Activated naive CD4-positive, alpha-beta T cell treated with anti-CD3 and anti-CD28 coated beads, Interleukin-2, amount 50 U/mL, for 24 hours (primary cell): ENCODE measurements at regions not wholly inside any gene's neighbourhood (a gene's known extent, or its start where the extent isn't known, plus 50 kb on each side); places are given as distances from the start of the nearest gene placed in this dataset.
A peak's percentile ranks its signal among the peaks of the same experiment; 100 is the strongest.

Experiments used
- H3K27ac Mint-ChIP-seq: one replicate; pipeline ENCODE4 v1.8.0; 2021; ENCODE audit warnings: mild to moderate bottlenecking, mixed read lengths
- H3K27me3 Mint-ChIP-seq: one replicate; pipeline ENCODE4 v1.8.0; 2021; ENCODE audit warnings: mixed read lengths
- H3K36me3 Mint-ChIP-seq: one replicate; pipeline ENCODE4 v1.8.0; 2021; ENCODE audit warnings: mixed read lengths
- H3K4me1 Mint-ChIP-seq: one replicate; pipeline ENCODE4 v1.8.0; 2021; ENCODE audit warnings: mixed read lengths
- H3K4me3 Mint-ChIP-seq: one replicate; pipeline ENCODE4 v1.8.0; 2021; ENCODE audit warnings: mild to moderate bottlenecking, mixed read lengths
- H3K9me3 Mint-ChIP-seq: one replicate; pipeline ENCODE4 v1.8.0; 2021; ENCODE audit warnings: mixed read lengths

DNA sequence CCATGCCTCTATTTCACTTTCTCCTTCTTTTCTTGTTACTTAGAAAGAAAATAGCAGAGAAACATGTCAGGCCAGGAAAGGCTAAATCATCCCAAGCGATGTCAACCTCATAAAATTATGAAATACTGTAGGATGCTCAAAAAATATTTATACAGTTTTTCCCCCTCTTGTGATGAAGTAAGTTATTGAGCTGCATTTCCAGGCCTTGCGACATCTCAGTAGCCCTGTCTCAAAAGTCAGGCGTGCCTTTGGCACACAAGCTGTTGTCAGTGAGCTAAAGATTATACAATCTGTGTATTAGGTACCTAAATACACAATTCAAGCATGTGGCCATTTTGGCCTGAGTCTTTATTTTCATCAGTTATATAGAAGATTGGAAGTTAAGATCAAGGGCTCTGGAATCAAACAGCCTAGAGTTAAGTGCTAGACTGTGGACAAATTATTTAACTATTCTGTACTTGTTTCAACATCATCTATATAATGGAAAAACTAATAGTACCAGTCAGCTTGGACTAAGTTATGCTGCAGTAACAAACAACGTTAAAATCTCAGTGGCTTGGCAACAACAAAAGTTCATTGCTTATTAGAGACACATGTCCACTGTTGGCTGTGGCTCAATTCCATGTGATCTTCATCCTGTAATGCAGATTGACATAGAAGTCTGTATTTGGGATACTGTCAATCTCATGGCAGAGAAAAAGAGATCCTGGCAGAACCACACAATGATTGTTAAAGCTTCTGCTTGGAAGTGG lies 406.4 kb upstream of the PROK2 start:
- H3K4me1 Mint-ChIP-seq: peaks cover 18% of the 10 kb centered on the region

DNA sequence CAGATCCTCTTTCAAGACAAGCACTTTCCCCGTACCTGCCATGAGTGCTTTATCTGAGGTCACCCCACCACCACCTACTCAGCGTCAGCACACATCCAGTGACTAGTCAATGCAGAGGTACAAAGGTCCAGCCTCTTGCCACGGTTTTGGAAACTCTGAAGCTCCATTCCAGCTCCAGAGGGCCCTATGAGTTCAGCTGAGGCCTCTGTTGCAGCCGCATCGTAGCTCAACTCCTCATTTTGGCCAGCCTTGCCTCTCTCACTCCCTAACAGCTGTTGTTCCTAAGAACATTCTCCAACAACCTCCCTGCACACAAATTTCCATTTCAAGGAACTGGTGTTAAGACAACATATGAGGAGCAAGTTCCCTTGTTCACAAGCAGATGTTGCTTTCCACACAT lies 405.1 kb upstream of the PROK2 start:
- Mint-ChIP-seq H3K9me3 (peaks cover 5% of the 10 kb centered on the region), H3K27me3 (no peaks in the 10 kb centered on the region), H3K4me1 (peaks cover 21% of the 10 kb centered on the region), H3K36me3 (no peaks in the 10 kb centered on the region), H3K4me3 (no peak overlapping the region), H3K27ac (no peak overlapping the region)

More for the DNA sequence above, 406.4 kb upstream of the PROK2 start:
- Mint-ChIP-seq H3K9me3 (peaks cover 5% of the 10 kb centered on the region), H3K27ac (no peak overlapping the region), H3K36me3 (no peaks in the 10 kb centered on the region), H3K27me3 (no peaks in the 10 kb centered on the region), H3K4me3 (no peak overlapping the region)

DNA sequence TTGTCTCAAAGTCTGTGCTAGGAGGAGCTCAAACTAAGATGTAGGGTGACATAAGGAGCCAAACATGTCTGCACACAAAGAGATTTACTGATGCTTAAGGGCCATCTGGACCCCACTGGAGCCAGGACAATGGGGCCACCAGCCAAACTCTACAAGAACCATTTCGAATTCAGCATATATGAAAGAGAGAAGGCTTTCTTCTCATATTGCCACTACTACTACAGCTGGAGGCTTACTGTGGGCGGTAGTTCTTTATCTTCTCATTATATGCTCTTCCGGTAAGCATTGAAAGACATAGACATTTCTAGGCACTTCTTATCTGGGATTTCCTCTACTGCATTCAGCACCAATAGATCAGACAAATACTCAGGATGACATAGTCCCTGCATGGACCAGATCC lies 404.4 kb upstream of the PROK2 start:
- peaks cover 21% of the 10 kb centered on the region for H3K4me1 Mint-ChIP-seq
- peak overlapping the region; percentile 14 for H3K27ac Mint-ChIP-seq
- no peak overlapping the region for H3K4me3 Mint-ChIP-seq
- H3K9me3 Mint-ChIP-seq: peaks cover 5% of the 10 kb centered on the region
- no peaks in the 10 kb centered on the region for H3K36me3 Mint-ChIP-seq
- no peaks in the 10 kb centered on the region for H3K27me3 Mint-ChIP-seq

DNA sequence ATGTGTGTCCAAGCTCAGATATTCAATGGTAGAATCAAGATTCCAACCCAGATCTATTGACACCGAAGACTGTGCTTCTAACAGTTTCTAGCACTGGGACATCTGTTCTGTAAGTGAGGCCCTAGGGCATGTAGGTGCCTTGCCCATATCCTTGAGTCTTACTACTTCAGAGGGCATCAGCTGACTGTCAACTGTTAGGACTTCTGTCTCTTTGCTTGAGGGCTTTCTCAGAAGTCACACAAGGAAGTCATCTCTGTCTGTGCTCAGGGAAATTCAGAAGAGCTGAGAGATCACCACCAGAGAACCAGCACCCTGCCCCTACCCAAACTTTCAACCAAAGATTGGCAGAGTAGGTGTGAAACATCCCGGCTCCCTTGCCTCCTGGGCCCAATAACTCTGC lies 403.6 kb upstream of the PROK2 start:
- Mint-ChIP-seq H3K9me3 (peaks cover 5% of the 10 kb centered on the region), H3K4me1 (peaks cover 21% of the 10 kb centered on the region), H3K36me3 (no peaks in the 10 kb centered on the region), H3K27me3 (no peaks in the 10 kb centered on the region), H3K27ac (no peak overlapping the region), H3K4me3 (no peak overlapping the region)

DNA sequence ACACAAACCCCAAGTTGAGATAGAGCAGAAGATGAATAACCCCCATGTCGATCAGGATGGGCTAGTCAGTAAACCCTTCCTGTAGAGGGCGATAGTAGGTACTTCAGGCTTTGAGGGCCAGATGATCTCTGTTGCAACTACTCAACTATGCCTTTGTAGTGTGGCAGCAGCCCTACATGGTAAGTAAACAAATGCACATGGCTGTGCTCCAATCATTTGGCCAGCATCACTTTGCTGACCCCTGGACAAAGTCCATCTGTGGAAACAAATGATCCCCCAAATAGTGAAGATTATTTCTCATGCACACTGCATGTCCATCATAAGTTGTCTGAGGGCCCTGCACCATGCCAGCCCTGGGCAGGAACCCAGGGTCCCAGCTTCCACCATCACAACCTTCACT lies 402.2 kb upstream of the PROK2 start:
- Mint-ChIP-seq H3K36me3 (no peaks in the 10 kb centered on the region), H3K4me3 (no peak overlapping the region), H3K9me3 (peaks cover 5% of the 10 kb centered on the region), H3K27me3 (no peaks in the 10 kb centered on the region), H3K27ac (no peak overlapping the region), H3K4me1 (peaks cover 21% of the 10 kb centered on the region)

DNA sequence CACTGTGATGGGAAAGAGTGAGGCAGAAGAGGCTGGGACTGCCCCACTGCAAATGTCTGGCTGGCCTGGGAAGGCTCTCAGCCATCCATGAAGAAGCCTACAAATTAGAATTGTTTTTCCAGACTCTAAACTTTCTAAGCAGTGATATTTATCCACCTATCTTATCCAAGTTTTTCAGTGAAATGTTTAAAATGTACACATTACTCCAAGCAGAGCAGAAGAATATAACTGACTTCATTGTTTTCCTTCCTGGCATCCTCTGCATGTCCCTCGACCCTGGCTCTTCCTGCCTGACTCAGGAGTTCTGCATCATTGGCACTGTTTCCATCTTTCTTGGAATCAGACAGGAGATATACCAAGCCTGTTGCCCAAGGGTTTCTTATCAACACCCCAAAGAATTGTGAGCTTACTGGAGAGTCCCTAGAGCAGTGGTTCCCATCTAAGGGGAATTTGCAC lies 401.5 kb upstream of the PROK2 start:
- H3K4me3 Mint-ChIP-seq: no peak overlapping the region
- peaks cover 1% of the 10 kb centered on the region for H3K27me3 Mint-ChIP-seq
- H3K27ac Mint-ChIP-seq: no peak overlapping the region
- no peaks in the 10 kb centered on the region for H3K36me3 Mint-ChIP-seq
- H3K9me3 Mint-ChIP-seq: no peaks in the 10 kb centered on the region
- peaks cover 21% of the 10 kb centered on the region for H3K4me1 Mint-ChIP-seq

DNA sequence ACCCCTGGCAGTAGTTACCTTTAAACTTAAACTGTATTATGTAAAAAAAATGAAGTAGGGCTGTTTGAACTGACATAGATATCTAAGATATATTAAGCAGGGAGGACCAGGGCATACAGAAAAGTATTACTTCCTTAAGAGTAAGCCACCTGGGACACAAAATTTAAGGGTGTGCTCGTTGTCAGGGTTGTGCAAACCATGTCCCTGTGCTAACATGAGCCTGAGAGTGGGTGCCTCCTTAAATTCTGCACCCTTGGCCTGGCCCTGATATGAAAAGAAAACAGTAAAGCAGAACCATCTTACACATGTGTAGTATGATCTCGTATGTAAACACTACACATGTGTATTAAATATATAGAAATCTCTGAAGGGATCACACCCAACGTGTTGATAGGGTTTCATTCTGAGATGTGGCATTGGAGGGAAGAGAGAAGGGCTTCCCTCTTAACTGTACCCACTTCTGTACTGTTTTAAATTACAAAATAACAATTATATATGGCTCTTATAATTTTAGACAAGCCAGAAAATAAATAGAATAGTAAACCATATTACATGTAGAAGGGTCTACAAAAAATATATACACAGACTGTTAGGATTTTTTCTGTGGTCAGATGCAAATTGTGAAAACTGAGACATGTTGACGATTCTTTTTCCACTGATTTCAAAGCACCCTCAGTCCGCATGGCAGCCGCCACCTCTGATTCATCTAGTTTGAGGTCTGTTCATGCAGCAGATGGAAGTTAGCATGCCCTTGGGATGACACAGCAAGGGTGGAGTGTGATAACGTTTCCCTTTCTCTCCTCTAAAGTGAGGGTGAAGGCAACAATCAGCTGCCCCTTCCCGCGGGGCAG lies 400.8 kb upstream of the PROK2 start:
- H3K27ac Mint-ChIP-seq: no peak overlapping the region
- H3K27me3 Mint-ChIP-seq: peaks cover 1% of the 10 kb centered on the region
- H3K36me3 Mint-ChIP-seq: no peaks in the 10 kb centered on the region
- H3K9me3 Mint-ChIP-seq: no peaks in the 10 kb centered on the region
- no peak overlapping the region for H3K4me3 Mint-ChIP-seq
- H3K4me1 Mint-ChIP-seq: peaks cover 21% of the 10 kb centered on the region

DNA sequence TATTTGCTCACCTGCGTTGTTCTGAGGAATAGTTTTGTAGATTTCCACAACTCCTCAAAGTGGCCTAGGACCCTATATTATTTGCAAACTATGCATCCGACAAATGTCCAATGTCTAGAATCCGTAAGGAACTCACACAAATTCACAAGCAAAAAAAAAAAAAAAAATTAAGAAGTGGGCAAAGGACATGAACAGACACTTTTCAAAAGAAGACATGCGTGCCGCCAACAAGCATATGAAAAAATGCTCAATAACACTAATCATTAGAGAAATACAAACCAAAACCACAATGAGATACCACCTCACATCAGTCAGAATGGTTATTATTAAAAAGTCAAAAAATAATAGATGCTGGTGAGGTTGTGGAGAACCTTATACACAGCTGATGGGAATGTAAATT lies 398.5 kb upstream of the PROK2 start:
- Mint-ChIP-seq H3K36me3 (no peaks in the 10 kb centered on the region), H3K27me3 (peaks cover 3% of the 10 kb centered on the region), H3K9me3 (no peaks in the 10 kb centered on the region), H3K27ac (no peak overlapping the region), H3K4me3 (no peak overlapping the region), H3K4me1 (peaks cover 8% of the 10 kb centered on the region)

DNA sequence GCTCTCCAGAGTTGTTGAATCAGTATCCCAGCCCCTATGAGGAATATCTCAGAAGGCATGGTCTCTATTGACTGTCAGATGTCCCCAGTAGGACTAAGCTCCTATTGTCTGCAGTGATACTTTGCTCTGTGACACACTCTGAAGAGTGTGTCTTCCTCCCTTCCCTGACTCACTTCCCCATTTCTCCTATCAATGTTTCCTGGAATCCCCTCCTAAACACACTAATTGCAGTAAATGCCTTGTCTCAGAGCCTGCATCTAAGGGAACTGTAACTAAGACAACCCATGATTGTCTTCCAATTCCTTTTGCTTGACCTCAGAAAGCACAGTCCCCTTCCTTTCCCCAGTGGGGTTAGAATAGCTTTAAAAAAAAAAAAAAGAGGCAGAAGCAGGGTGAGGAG lies 397.3 kb upstream of the PROK2 start:
- H3K9me3 Mint-ChIP-seq: no peaks in the 10 kb centered on the region
- peaks cover 3% of the 10 kb centered on the region for H3K27me3 Mint-ChIP-seq
- H3K27ac Mint-ChIP-seq: no peak overlapping the region
- no peak overlapping the region for H3K4me3 Mint-ChIP-seq
- peaks cover 7% of the 10 kb centered on the region for H3K4me1 Mint-ChIP-seq
- no peaks in the 10 kb centered on the region for H3K36me3 Mint-ChIP-seq

DNA sequence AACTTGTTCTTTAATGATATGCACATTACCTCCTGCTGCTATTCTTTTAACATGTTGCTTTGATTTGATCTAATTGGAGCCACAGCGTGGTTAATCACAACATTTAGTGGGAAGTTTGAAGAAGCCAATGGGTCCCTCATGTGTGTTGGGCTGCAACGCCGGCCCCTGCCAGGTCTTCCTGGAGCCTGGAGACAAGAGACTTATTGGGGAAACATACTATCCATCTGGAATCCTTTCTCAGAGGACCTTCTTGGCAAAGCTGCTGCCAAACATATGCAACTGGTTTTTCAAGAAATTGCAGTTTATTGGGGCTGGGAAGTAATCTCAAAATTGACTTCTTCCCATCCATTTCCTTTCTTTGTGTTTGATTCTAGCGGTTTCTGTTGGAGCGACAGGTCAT lies 396.3 kb upstream of the PROK2 start:
- H3K27me3 Mint-ChIP-seq: peaks cover 5% of the 10 kb centered on the region
- no peaks in the 10 kb centered on the region for H3K9me3 Mint-ChIP-seq

DNA sequence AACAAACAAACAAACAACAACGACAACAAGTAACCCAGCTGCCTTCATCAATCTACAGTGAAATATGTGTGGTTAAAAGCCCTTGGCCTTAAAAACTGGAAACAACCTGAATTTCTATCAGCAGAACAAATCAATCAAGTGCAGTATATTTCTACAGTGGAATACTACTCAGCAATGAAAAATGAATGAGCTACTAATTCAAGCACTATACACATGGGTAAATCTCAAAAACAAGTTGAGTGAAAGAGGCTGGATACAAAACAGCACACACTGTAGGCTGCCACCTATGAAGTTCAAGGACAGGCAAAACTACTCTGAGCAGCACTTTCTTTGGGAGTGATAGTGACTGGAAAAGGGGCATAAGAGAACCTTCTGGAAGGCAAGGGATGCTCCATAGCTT lies 395.5 kb upstream of the PROK2 start:
- Mint-ChIP-seq H3K36me3 (peaks cover 2% of the 10 kb centered on the region), H3K9me3 (no peaks in the 10 kb centered on the region), H3K27ac (no peak overlapping the region), H3K27me3 (peaks cover 10% of the 10 kb centered on the region), H3K4me3 (no peak overlapping the region), H3K4me1 (peaks cover 11% of the 10 kb centered on the region)

More for the DNA sequence above, 396.3 kb upstream of the PROK2 start:
- Mint-ChIP-seq H3K4me1 (peaks cover 13% of the 10 kb centered on the region), H3K36me3 (no peaks in the 10 kb centered on the region), H3K4me3 (no peak overlapping the region), H3K27ac (no peak overlapping the region)

DNA sequence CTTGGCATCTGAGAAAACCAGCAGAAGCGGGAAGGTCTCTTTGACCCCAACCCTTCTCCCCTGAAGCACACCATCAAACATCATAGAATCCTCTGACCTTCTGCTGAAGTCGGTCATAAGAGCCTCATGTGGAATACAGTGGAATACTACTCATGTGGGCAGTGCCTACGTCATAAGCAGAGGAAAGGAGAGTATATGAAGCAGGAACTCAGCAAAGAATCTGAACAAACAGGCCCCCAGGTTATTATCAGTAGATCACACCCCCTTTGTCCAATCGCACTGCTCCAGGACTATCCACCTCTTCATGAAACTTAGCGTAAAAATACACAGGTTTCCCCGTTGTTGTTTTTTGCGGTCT lies 394.1 kb upstream of the PROK2 start:
- Mint-ChIP-seq H3K27ac (no peak overlapping the region), H3K4me3 (no peak overlapping the region), H3K9me3 (no peaks in the 10 kb centered on the region), H3K36me3 (peaks cover 2% of the 10 kb centered on the region), H3K27me3 (peaks cover 11% of the 10 kb centered on the region), H3K4me1 (peaks cover 11% of the 10 kb centered on the region)

DNA sequence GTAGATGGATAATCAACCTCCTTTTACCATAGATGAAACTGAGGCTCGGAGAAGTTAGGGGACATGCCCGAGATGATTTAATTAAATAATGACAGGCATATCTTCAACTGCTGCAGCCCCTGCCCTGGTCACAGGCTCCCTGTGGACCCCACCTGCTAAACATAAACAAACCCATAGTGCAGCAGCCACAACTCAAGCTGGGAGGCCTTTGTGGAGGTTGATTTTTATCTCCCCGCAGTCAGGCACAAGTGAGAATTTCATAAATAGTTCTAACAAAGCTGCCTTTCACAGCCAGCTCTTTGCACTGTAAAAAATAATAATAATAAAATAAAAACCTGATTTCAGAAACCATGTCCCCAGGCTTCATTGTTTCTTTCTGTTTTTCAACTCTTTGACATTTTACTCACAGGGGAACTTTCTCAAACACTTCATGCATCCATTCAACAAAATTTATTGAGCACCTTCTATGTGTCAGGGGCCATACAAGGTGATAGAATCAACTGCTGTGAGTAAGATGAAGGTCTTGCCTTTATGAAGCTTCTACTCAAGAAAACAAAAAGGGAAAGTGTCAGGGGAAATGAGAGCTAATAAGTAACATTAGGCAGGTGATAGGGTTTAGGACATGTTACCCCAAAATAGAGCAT lies 393.6 kb upstream of the PROK2 start:
- Mint-ChIP-seq H3K9me3 (no peaks in the 10 kb centered on the region), H3K27ac (no peak overlapping the region), H3K4me1 (peaks cover 11% of the 10 kb centered on the region), H3K36me3 (peaks cover 2% of the 10 kb centered on the region), H3K4me3 (no peak overlapping the region), H3K27me3 (peaks cover 11% of the 10 kb centered on the region)

DNA sequence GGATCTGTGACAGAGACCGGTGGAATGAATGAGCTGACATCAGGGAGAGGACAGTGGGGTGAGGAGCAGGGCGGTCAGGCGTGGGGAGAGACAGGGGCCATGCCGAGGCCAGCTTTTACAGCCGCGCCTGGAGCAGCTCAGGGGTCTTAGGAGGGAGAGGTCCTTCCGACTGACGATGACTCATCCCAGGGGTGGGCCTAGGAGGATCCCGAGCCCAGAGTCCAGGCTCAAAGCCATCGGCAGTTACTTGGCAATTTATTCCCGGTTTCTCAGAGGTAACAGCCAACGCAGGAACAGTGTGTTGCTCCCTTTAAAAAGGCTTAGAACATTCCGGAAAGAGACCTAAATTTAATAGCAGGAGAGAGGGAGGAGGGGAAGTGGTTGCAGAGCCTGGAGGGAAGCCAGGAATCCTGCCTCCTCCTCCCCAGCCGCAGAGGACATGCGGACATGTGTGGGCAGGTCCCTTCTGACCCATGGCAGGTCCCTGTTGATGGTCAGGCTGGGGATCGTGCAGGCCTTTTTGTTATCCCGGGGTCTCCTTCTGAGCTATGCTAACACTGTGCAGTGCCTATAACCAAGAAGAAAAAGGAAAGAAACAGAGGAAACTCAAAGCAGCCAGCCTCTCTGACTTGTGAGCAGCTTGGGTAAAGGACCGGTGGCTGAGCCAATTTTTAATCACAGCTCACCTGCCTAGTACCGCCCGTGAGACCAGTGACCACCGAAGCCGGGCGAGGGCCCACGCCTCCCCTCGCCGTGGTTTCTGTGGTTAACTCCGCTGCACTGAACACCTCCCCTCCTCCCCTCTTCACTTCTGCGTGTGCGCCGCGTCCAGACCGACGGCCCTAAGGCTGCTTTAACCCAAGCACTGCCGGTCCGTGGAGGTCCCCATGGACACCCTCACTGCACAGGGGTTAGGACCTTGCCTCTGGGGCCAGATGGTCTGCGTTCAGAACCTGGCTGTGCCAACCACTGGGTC lies 392.4 kb upstream of the PROK2 start:
- peaks cover 11% of the 10 kb centered on the region for H3K4me1 Mint-ChIP-seq
- H3K36me3 Mint-ChIP-seq: peaks cover 2% of the 10 kb centered on the region
- no peak overlapping the region for H3K27ac Mint-ChIP-seq
- peaks cover 11% of the 10 kb centered on the region for H3K27me3 Mint-ChIP-seq
- H3K9me3 Mint-ChIP-seq: no peaks in the 10 kb centered on the region
- peak overlapping the region; percentile 61 for H3K4me3 Mint-ChIP-seq

DNA sequence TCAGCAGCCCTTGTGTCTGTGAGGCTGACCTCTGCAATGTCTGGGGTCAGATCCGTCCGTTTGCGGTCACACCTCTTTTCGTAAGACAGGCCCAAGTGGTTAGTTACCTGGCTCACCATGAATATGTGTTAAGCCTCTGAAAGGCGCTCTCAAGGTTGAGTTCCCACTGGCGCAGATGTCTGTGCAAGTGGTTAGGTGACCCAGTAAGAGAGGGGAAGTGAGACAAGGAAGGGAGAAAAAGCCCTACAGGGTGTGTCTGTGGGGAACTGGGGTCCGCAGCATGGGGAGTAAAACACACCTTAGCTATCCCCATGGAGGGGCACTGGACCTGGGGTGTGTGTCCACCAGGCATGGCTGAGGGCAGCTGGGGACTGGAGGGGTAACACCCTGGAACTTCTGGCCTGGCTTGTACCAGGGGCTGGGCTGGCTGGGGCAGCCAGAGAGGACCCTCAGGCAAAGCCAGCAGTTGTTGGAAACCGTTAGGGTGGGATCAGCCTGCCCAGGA lies 391.6 kb upstream of the PROK2 start:
- H3K4me1 Mint-ChIP-seq: peaks cover 11% of the 10 kb centered on the region
- H3K4me3 Mint-ChIP-seq: no peak overlapping the region
- no peak overlapping the region for H3K27ac Mint-ChIP-seq
- H3K27me3 Mint-ChIP-seq: peaks cover 11% of the 10 kb centered on the region
- H3K36me3 Mint-ChIP-seq: peaks cover 2% of the 10 kb centered on the region
- H3K9me3 Mint-ChIP-seq: no peaks in the 10 kb centered on the region
